ENCODE measurements at regions not wholly inside any gene's neighbourhood (a gene's known extent, or its start where the extent isn't known, plus 50 kb on each side); places are given as distances from the start of the nearest gene placed in this dataset.

DNA sequence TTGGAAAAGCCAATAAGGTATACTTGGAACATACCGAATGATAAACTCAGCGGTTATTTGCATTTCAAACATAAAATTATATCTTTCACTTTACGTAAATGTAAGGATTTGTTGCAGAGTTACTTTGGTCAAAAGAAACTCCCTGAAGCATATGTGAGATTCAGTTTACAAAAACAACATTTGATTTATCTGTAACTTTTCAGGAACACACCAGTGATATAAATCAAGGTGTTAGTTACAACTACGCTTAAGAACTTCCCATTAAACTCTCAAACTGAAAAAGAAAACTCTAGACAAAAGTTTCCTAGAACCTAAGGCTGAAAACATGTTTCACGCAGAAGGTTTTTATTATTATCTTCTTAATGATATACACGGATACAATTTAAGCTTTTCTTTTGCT is 110.6 kb upstream of the MEIS1 start:
- Histone ChIP-seq H3K4me2 (replicated peaks; ENCODE audit: low read depth, low read length, poor library complexity, severe bottlenecking) (no peak overlapping the region), H3K27ac (ENCODE audit: low read length in 2 of 2) (no peak overlapping the region), H3K36me3 (replicated peaks in 1 of 2; ENCODE audit: control extremely low read depth in 1 of 2, control insufficient read depth in 1 of 2, extremely low read depth in 1 of 2, insufficient read depth in 2 of 2, low read length in 1 of 2) (no peaks in the 10 kb centered on the region), H3K4me1 (ENCODE audit: control insufficient read depth in 2 of 2, insufficient read depth in 2 of 2, low read length in 2 of 2) (no peaks in the 10 kb centered on the region), H3K27me3 (replicated peaks in 1 of 4; ENCODE audit: control extremely low read depth in 1 of 4, control insufficient read depth in 3 of 4, insufficient read depth in 4 of 4, low read length in 3 of 4) (no peaks in the 10 kb centered on the region), H3K9ac (ENCODE audit: low read length) (no peak overlapping the region), H2AFZ (ENCODE audit: insufficient read depth, low read depth, low read length, poor library complexity, severe bottlenecking) (no peak overlapping the region), H3K9me3 (ENCODE audit: control extremely low read depth in 1 of 3, control insufficient read depth in 2 of 3, insufficient read depth in 1 of 3, low read length in 2 of 3) (no peaks in the 10 kb centered on the region), H3K4me3 (ENCODE audit: control extremely low read depth in 1 of 5, extremely low read depth in 1 of 5, insufficient read depth in 1 of 5, low read depth in 2 of 5, low read length in 4 of 5) (no peak overlapping the region), H4K20me1 (ENCODE audit: control insufficient read depth, insufficient read depth, low read length, poor library complexity, severe bottlenecking) (no peaks in the 10 kb centered on the region), H3K79me2 (ENCODE audit: control insufficient read depth, insufficient read depth, low read length) (no peaks in the 10 kb centered on the region)
- WGBS (ENCODE audit: insufficient coverage) = no CpG with 5 or more reads among the region's 6 CpGs
- Mint-ChIP-seq H3K27me3 (no peaks in the 10 kb centered on the region), H3K9me3 (ENCODE audit: insufficient read depth) (no peaks in the 10 kb centered on the region), H3K27ac (no peak overlapping the region), H3K4me3 (no peak overlapping the region), H3K4me1 (no peaks in the 10 kb centered on the region)
- ChIA-PET POLR2A (no interaction called here), CTCF (no interaction called here)
- DNase-seq (no peak), ATAC-seq (ENCODE audit: low read depth) (no peak)
- intact Hi-C loops (cut with micrococcal nuclease) = no loop called here
- TF ChIP-seq, protein P1, sequence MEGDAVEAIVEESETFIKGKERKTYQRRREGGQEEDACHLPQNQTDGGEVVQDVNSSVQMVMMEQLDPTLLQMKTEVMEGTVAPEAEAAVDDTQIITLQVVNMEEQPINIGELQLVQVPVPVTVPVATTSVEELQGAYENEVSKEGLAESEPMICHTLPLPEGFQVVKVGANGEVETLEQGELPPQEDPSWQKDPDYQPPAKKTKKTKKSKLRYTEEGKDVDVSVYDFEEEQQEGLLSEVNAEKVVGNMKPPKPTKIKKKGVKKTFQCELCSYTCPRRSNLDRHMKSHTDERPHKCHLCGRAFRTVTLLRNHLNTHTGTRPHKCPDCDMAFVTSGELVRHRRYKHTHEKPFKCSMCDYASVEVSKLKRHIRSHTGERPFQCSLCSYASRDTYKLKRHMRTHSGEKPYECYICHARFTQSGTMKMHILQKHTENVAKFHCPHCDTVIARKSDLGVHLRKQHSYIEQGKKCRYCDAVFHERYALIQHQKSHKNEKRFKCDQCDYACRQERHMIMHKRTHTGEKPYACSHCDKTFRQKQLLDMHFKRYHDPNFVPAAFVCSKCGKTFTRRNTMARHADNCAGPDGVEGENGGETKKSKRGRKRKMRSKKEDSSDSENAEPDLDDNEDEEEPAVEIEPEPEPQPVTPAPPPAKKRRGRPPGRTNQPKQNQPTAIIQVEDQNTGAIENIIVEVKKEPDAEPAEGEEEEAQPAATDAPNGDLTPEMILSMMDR (IDR thresholded peaks at IDR 0.05) = no peak
- TF ChIP-seq EZH2 (IDR thresholded peaks at IDR 0.05; ENCODE audit: borderline replicate concordance, insufficient read depth, low read depth, low read length, poor library complexity, severe bottlenecking) = no peak

DNA sequence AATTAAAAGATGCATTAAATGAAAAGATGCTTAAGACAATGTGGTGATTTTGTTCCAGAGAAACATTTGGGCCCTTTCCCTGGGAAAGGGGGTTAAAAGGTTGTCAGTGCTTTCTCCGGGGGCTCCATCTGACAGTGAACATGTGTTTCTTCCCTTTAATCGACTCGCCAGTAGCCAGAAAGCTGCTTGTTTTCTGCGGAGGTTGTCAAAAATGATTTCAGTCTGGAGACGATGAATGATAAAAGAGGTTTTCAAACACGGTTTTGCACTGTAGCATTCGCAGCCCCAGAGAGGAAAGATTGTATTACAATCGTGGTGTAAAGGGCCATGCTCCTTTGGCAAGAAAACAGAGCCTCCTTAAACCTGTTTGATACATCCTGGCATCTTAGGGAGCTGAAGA is 111.5 kb upstream of the MEIS1 start:
- ChIA-PET POLR2A (no interaction called here), CTCF (no interaction called here)
- no peaks in the 10 kb centered on the region for H3K4me1 Mint-ChIP-seq
- no peaks in the 10 kb centered on the region for H4K20me1 ChIP-seq (ENCODE audit: control insufficient read depth, insufficient read depth, low read length, poor library complexity, severe bottlenecking)
- DNase-seq = no peak
- H3K27me3 Mint-ChIP-seq = no peaks in the 10 kb centered on the region
- no peaks in the 10 kb centered on the region for H3K9me3 ChIP-seq (ENCODE audit: control extremely low read depth in 1 of 3, control insufficient read depth in 2 of 3, insufficient read depth in 1 of 3, low read length in 2 of 3)
- no peaks in the 10 kb centered on the region for H3K36me3 ChIP-seq (replicated peaks in 1 of 2; ENCODE audit: control extremely low read depth in 1 of 2, control insufficient read depth in 1 of 2, extremely low read depth in 1 of 2, insufficient read depth in 2 of 2, low read length in 1 of 2)
- H3K4me2 ChIP-seq (replicated peaks; ENCODE audit: low read depth, low read length, poor library complexity, severe bottlenecking) = no peak overlapping the region
- no peak overlapping the region for H3K9ac ChIP-seq (ENCODE audit: low read length)
- 77% methylated on average over 8 of the region's 8 CpGs for WGBS (ENCODE audit: insufficient coverage)
- TF ChIP-seq, protein P1 (IDR thresholded peaks at IDR 0.05) = no peak
- no peak for TF ChIP-seq EZH2 (IDR thresholded peaks at IDR 0.05; ENCODE audit: borderline replicate concordance, insufficient read depth, low read depth, low read length, poor library complexity, severe bottlenecking)
- H3K4me3 Mint-ChIP-seq = no peak overlapping the region
- ATAC-seq (ENCODE audit: low read depth) = no peak
- H2AFZ ChIP-seq (ENCODE audit: insufficient read depth, low read depth, low read length, poor library complexity, severe bottlenecking) = no peak overlapping the region
- no peaks in the 10 kb centered on the region for H3K79me2 ChIP-seq (ENCODE audit: control insufficient read depth, insufficient read depth, low read length)
- intact Hi-C loops (cut with micrococcal nuclease) = no loop called here
- H3K27me3 ChIP-seq (replicated peaks in 1 of 4; ENCODE audit: control extremely low read depth in 1 of 4, control insufficient read depth in 3 of 4, insufficient read depth in 4 of 4, low read length in 3 of 4) = no peaks in the 10 kb centered on the region
- H3K4me3 ChIP-seq (ENCODE audit: control extremely low read depth in 1 of 5, extremely low read depth in 1 of 5, insufficient read depth in 1 of 5, low read depth in 2 of 5, low read length in 4 of 5) = no peak overlapping the region
- no peak overlapping the region for H3K27ac Mint-ChIP-seq
- no peaks in the 10 kb centered on the region for H3K9me3 Mint-ChIP-seq (ENCODE audit: insufficient read depth)
- no peak overlapping the region for H3K27ac ChIP-seq (ENCODE audit: low read length in 2 of 2)
- no peaks in the 10 kb centered on the region for H3K4me1 ChIP-seq (ENCODE audit: control insufficient read depth in 2 of 2, insufficient read depth in 2 of 2, low read length in 2 of 2)

Data from B cell (primary cell).